ENCODE measurements at regions not wholly inside any gene's neighbourhood (a gene's known extent, or its start where the extent isn't known, plus 50 kb on each side); places are given as distances from the start of the nearest gene placed in this dataset.

- TF ChIP-seq POLR2A (IDR thresholded peaks at IDR 0.05; ENCODE audit: low read depth, low read length): no peak
- TF ChIP-seq SPI1 (IDR thresholded peaks at IDR 0.05; ENCODE audit: low read depth, low read length): no peak
- no peak for TF ChIP-seq TAF1 (IDR thresholded peaks at IDR 0.05; ENCODE audit: low read depth, low read length)
- no peak for TF ChIP-seq POLR2AphosphoS5 (IDR thresholded peaks at IDR 0.05; ENCODE audit: low read depth, low read length)
- no peak for TF ChIP-seq PAX5 (IDR thresholded peaks at IDR 0.05; ENCODE audit: insufficient read depth, low read length, severe bottlenecking)
Measured at GRCh38 chr11:69903211-69903610, 84.0 kb upstream of the FGF3 start.

Data from GM12891 (cell line).